Hematopoietic multipotent progenitor cell treated with erythropoietin and hydrocortisone succinate and interleukin-3 and kit ligand, for 15 days (in vitro differentiated cells): ENCODE measurements at regions not wholly inside any gene's neighbourhood (a gene's known extent, or its start where the extent isn't known, plus 50 kb on each side); places are given as distances from the start of the nearest gene placed in this dataset.
A peak's percentile ranks its signal among the peaks of the same experiment; 100 is the strongest.

Experiments
- DNase-seq: peaks from one replicate; pipeline ENCODE4 v3.0.0-alpha.2; 2015; ENCODE audit warnings: low spot score

- DNase-seq = no peak
These were observed 190.4 kb upstream of the STK17B start for GRCh38 chr2:196361606-196362326.

GRCh38 chr2:196362973-196363549, 191.7 kb upstream of the STK17B start:
- DNase-seq = no peak

GRCh38 chr2:196365145-196365544, 193.8 kb upstream of the STK17B start:
- no peak for DNase-seq

- DNase-seq = peak; percentile 19
These were observed 194.5 kb upstream of the STK17B start for GRCh38 chr2:196365923-196366322.

GRCh38 chr2:196367633-196368032, 196.3 kb upstream of the STK17B start:
- DNase-seq = no peak

- DNase-seq = no peak
These were observed 197.3 kb upstream of the STK17B start for GRCh38 chr2:196368546-196369225.

- no peak for DNase-seq
These were observed 198.6 kb upstream of the STK17B start for GRCh38 chr2:196369967-196370366.

- DNase-seq = no peak
These were observed 199.0 kb upstream of the STK17B start for GRCh38 chr2:196370381-196370780.

GRCh38 chr2:196372276-196372809, 201.0 kb upstream of the STK17B start:
- DNase-seq = no peak

GRCh38 chr2:196372811-196373664, 201.7 kb upstream of the STK17B start:
- no peak for DNase-seq

GRCh38 chr2:196376984-196377877, 205.9 kb upstream of the STK17B start:
- DNase-seq = no peak

GRCh38 chr2:196379600-196379999, 208.2 kb upstream of the STK17B start:
- DNase-seq = no peak

GRCh38 chr2:196380098-196380497, 208.7 kb upstream of the STK17B start:
- DNase-seq = no peak

- no peak for DNase-seq
These were observed 209.2 kb upstream of the STK17B start for GRCh38 chr2:196380575-196380974.

- DNase-seq = no peak
These were observed 210.1 kb upstream of the STK17B start for GRCh38 chr2:196381464-196381863.

- DNase-seq = no peak
These were observed 212.4 kb upstream of the STK17B start for GRCh38 chr2:196383799-196384198.

GRCh38 chr2:196384729-196385128, 213.4 kb upstream of the STK17B start:
- no peak for DNase-seq

- DNase-seq = no peak
These were observed 218.3 kb upstream of the STK17B start for GRCh38 chr2:196389670-196390069.

GRCh38 chr2:196390243-196391148, 219.1 kb upstream of the STK17B start:
- no peak for DNase-seq

GRCh38 chr2:196391149-196391479, 219.7 kb upstream of the STK17B start:
- no peak for DNase-seq
